ENCODE measurements at regions not wholly inside any gene's neighbourhood (a gene's known extent, or its start where the extent isn't known, plus 50 kb on each side); places are given as distances from the start of the nearest gene placed in this dataset.

- WGBS (ENCODE audit: low lambda C conversion rate), result 17% methylated on average over 7 of the region's 7 CpGs
- H3K79me2 ChIP-seq (ENCODE audit: insufficient read depth), result no peaks in the 10 kb centered on the region
- TF ChIP-seq PBX3 (IDR thresholded peaks at IDR 0.05), result peak; percentile 84
- TF ChIP-seq REST (IDR thresholded peaks at IDR 0.05; ENCODE audit: low read depth, low read length), result no peak
- peak; percentile 38; the same call in 1 of the 2 replicates for TF ChIP-seq TAF1 (IDR thresholded peaks at IDR 0.05; ENCODE audit: borderline replicate concordance, low read depth, low read length)
- TF ChIP-seq TCF12 (IDR thresholded peaks at IDR 0.05), result peak; percentile 88
- no peak for TF ChIP-seq USF2 (IDR thresholded peaks at IDR 0.05; ENCODE audit: borderline replicate concordance, low read depth, low read length)
- no peak for TF ChIP-seq CTCF (IDR thresholded peaks at IDR 0.05)
- peak; percentile 30; the same call in 1 of the 2 replicates for TF ChIP-seq SIN3A (IDR thresholded peaks at IDR 0.05; ENCODE audit: borderline replicate concordance, low read depth, low read length)
- 0 out of 2 replicates have a peak, but pooled peaks have one; percentile 12 for TF ChIP-seq SMC3 (IDR thresholded peaks at IDR 0.05; ENCODE audit: low read depth, low read length)
- no peak for TF ChIP-seq NRF1 (IDR thresholded peaks at IDR 0.05; ENCODE audit: low read depth, low read length)
- no peak for TF ChIP-seq MEF2A (IDR thresholded peaks at IDR 0.05; ENCODE audit: borderline replicate concordance, low read depth)
- peak; percentile 75 for TF ChIP-seq MAX (IDR thresholded peaks at IDR 0.05; ENCODE audit: low read depth)
- no peak for TF ChIP-seq FOXJ3 (CRISPR knock-in tag; IDR thresholded peaks at IDR 0.05)
- peak; percentile 20 to 68; a peak in 2 of 4 replicates for TF ChIP-seq EP300 (IDR thresholded peaks at IDR 0.05; ENCODE audit: borderline replicate concordance in 1 of 2, low read depth in 1 of 2, low read length in 1 of 2)
- no peak for TF ChIP-seq FOXM1 (IDR thresholded peaks at IDR 0.05; ENCODE audit: low read depth)
- TF ChIP-seq ELF1 (IDR thresholded peaks at IDR 0.05), result no peak
- no peak for TF ChIP-seq RAD21 (IDR thresholded peaks at IDR 0.05; ENCODE audit: low read length)
- no peak for TF ChIP-seq GABPA (IDR thresholded peaks at IDR 0.05; ENCODE audit: low read depth)
- peak; percentile 23; the same call in 1 of the 2 replicates for TF ChIP-seq RXRA (IDR thresholded peaks at IDR 0.05; ENCODE audit: borderline replicate concordance, low read depth)
- no peak; the same call in none of the 2 replicates for TF ChIP-seq POLR2AphosphoS5 (IDR thresholded peaks at IDR 0.05; ENCODE audit: low read depth, low read length)
- TF ChIP-seq IRF3 (IDR thresholded peaks at IDR 0.05; ENCODE audit: low read depth, low read length), result no peak
- peak; percentile 46 for TF ChIP-seq JUND (IDR thresholded peaks at IDR 0.05)
- TF ChIP-seq CHD2 (IDR thresholded peaks at IDR 0.05; ENCODE audit: low read length, partially characterized antibody), result no peak
- peak; percentile 58; the same call in 1 of the 2 replicates for TF ChIP-seq YY1 (IDR thresholded peaks at IDR 0.05; ENCODE audit: low read depth)
- TF ChIP-seq RCOR1 (IDR thresholded peaks at IDR 0.05; ENCODE audit: low read length), result no peak
- TF ChIP-seq FOSL2 (IDR thresholded peaks at IDR 0.05; ENCODE audit: borderline replicate concordance, low read depth), result no peak
- no peak for TF ChIP-seq MXI1 (IDR thresholded peaks at IDR 0.05; ENCODE audit: low read depth, low read length)
Measured at GRCh38 chr7:121485467-121486243, 89.5 kb upstream of the FAM3C start.

More at GRCh38 chr7:121485467-121486243, 89.5 kb upstream of the FAM3C start:
- H3K27me3 ChIP-seq (ENCODE audit: insufficient read depth), result no peaks in the 10 kb centered on the region
- no peaks in the 10 kb centered on the region for H3K36me3 ChIP-seq (replicated peaks in 1 of 2; ENCODE audit: control insufficient read depth in 1 of 2, insufficient read depth in 2 of 2, low read length in 1 of 2)
- peak overlapping the region; percentile 70 to 90 for H3K27ac ChIP-seq (ENCODE audit: low read depth in 2 of 2, low read length in 1 of 2)
- no peak for DNase-seq
- no peaks in the 10 kb centered on the region for H4K20me1 ChIP-seq (ENCODE audit: insufficient read depth)
- H3F3A ChIP-seq (replicated peaks; ENCODE audit: insufficient read depth), result peaks cover 25% of the 10 kb centered on the region
- H3K9me2 ChIP-seq, result no peaks in the 10 kb centered on the region
- peaks cover 11 to 30% of the 10 kb centered on the region in 2 experiments; a peak in 3 of 4 replicates for H3K4me1 ChIP-seq (ENCODE audit: control insufficient read depth in 1 of 2, insufficient read depth in 2 of 2, low read depth in 1 of 2, low read length in 1 of 2)
- no peaks in the 10 kb centered on the region for H3K9me3 ChIP-seq
- peak overlapping the region; percentile 43 for H3K9ac ChIP-seq
- POLR2A ChIA-PET, result no interaction called here
- CTCF ChIA-PET, result no interaction called here
- peak overlapping the region; percentile 71 for H2AFZ ChIP-seq (ENCODE audit: low read depth)
- peak overlapping the region; percentile 8 to 9; a peak in 1 of 4 replicates for H3K4me3 ChIP-seq (ENCODE audit: low read depth in 2 of 2, low read length in 1 of 2)
- H3K4me2 ChIP-seq, result peak overlapping the region; percentile 43

Data from SK-N-SH (cell line).